AG09309 (cell line): ENCODE measurements at regions not wholly inside any gene's neighbourhood (a gene's known extent, or its start where the extent isn't known, plus 50 kb on each side); places are given as distances from the start of the nearest gene placed in this dataset.
"Not testable (repeated sequence)": the region's sequence is repeated elsewhere in the genome, so short reads cannot be mapped to it uniquely, and the experiment has no call there.

ENCODE experiments used
- DNase-seq: peaks from one replicate; pipeline ENCODE4 v3.0.0-alpha.2; 2010; ENCODE audit warnings: low read depth
- H3K4me3 ChIP-seq: 2 replicates; pipeline ENCODE4 v1.5.1; 2011; ENCODE audit warnings: mild to moderate bottlenecking, low read depth, low read length, moderate library complexity; ENCODE audit not compliant: control insufficient read depth
- TF ChIP-seq, protein P1 (sequence below): IDR thresholded peaks from 2 replicates; pipeline ENCODE4 v1.5.1; 2011; ENCODE audit warnings: mild to moderate bottlenecking, low read depth, low read length, inconsistent platforms; ENCODE audit not compliant: insufficient read depth, control insufficient read depth; ENCODE audit errors: missing control alignments

DNA sequence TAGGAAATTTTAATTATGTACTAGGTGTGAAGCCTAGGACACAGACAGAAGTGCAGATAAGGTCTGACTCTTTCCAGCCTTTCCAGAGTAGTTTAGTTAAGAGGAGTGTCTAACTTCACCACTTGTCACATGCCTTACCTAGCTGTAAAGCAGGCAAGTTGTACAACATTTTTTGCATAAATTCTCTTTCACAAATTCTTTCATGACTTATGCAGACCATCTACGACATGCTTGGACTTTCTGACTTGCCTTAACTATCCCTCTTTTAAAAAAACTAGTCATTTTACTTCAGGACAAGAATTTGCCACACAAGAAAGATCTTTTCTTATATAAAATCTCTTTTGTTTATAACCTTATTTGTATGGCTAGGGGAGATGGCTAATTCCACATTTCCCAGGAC is 1273.6 kb upstream of the SLC39A10 start:
- TF ChIP-seq, protein P1, sequence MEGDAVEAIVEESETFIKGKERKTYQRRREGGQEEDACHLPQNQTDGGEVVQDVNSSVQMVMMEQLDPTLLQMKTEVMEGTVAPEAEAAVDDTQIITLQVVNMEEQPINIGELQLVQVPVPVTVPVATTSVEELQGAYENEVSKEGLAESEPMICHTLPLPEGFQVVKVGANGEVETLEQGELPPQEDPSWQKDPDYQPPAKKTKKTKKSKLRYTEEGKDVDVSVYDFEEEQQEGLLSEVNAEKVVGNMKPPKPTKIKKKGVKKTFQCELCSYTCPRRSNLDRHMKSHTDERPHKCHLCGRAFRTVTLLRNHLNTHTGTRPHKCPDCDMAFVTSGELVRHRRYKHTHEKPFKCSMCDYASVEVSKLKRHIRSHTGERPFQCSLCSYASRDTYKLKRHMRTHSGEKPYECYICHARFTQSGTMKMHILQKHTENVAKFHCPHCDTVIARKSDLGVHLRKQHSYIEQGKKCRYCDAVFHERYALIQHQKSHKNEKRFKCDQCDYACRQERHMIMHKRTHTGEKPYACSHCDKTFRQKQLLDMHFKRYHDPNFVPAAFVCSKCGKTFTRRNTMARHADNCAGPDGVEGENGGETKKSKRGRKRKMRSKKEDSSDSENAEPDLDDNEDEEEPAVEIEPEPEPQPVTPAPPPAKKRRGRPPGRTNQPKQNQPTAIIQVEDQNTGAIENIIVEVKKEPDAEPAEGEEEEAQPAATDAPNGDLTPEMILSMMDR = no peak
- DNase-seq = no peak
- no peak overlapping the region for H3K4me3 ChIP-seq

DNA sequence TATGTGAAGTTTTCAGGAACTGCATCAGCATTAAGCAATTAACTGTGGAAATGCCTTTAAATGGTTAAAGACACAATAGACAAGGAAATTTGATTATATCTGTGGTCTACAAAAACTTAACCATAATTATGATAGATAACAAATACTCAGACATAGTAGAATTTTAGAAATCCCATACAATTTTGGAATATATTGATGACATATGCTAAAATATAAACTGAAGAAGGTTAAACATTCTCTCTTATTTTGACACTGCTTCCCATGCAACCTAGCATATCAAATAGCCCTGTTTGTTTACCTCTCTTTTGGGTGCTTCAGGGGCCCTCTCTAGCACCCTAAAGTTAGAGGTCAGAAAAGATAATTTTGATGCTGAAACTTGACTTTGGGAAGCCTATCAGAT is 1274.8 kb upstream of the SLC39A10 start:
- TF ChIP-seq, protein P1 = no peak
- H3K4me3 ChIP-seq = no peak overlapping the region
- DNase-seq = no peak

DNA sequence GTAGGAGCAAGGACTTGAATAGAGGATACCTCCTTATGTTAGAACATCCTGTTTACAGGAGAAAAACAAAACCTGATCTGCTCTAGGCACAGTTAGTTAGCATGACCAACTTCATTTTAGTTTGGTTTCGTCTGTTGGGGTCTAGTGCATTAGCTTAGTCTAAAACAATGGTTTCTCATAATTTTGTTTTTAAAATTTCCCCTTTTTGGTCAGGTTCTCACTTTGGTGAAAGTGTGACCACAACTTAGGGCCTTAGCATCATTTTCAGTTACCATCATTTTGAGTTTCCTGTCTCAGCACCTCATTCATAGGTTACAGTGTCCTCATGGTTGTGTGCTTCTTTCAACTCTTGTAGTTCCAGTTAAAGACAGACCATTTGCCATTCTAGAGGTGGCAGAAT is 1277.0 kb upstream of the SLC39A10 start:
- no peak overlapping the region for H3K4me3 ChIP-seq
- TF ChIP-seq, protein P1 = no peak
- DNase-seq = no peak

DNA sequence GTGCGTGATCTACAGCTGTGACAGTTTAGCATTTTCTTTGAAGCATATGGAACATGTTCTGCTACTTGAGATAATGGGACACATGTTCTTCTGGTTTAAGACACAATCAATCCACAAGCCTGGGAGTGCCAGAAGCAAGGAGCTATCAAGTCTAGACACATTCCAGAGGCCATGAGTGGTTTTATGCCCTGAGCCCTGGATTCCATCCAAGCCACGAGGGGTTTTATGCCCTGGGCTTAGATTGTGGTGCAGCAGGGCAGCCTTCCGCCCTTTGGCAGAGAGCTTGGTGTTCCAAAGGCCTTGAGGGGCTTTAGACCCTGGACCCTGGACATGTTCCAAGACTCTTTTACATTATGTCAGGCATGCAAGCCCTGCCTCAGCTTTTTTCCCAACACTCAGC is 1289.6 kb upstream of the SLC39A10 start:
- DNase-seq, H3K4me3 ChIP-seq: not testable (repeated sequence)

DNA sequence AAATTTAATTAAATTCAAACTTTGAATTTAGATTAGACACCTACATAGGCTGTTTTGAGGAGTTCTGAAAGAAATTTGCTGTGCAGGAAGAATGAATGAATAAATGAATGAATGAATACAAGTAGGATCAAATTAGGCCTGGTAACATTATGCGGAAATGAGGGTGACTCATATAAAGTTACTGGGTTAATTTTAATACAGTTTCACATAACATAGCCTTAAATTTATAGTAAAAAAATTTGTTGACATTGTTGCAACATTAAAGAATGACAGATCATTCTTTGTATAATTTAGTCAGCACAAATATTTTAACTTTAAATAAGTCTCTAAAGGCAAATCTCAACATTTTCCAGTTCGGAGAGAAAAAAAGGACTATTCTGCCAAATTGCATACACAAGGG is 1293.1 kb upstream of the SLC39A10 start:
- DNase-seq = no peak
- TF ChIP-seq, protein P1 = no peak
- H3K4me3 ChIP-seq = no peak overlapping the region

DNA sequence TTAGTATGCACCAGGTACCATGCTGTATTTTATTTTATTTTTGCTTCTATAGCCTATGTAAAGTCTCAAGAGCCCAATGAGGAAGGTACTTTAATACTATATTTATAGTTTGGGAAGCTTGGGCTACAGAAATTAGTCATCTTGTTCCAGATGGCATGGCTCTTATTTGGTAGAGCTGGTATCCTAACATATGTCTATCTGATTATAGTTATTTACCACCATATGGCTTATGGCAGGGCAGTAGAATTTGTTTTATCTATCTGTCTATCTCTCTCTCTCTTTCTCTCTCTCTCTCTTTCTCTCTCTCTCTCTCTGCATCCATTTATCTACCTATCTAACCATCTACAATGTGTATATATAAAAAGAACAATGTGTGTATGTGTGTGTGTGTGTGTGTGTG is 1293.7 kb upstream of the SLC39A10 start:
- TF ChIP-seq, protein P1 = no peak
- no peak overlapping the region for H3K4me3 ChIP-seq
- DNase-seq = no peak

DNA sequence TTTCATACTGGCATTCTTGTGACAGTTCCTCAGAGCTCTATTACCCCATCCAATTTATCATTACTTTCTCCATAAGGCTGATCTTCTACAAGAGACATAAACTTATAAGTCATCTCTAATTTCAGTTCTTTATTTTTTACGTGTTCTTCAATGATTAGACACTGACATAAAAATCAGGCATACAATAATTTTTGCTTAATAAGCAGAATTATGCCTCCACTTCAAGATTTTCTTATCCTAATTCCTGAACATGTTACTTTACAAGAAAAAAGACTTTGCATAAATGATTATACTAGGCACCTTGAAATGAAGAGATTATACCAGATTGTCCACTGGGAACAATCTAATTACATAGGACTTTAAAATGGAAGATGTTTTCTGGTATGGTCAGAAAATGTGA is 1304.5 kb upstream of the SLC39A10 start:
- DNase-seq = no peak
- H3K4me3 ChIP-seq = no peak overlapping the region
- TF ChIP-seq, protein P1 = no peak
